HFFc6 (cell line): ENCODE measurements at regions not wholly inside any gene's neighbourhood (a gene's known extent, or its start where the extent isn't known, plus 50 kb on each side); places are given as distances from the start of the nearest gene placed in this dataset.

Experiments
- DNase-seq: peaks from one replicate; pipeline ENCODE4 v3.0.0-alpha.2; 2018
- H3K27ac Mint-ChIP-seq: 2 replicates; pipeline ENCODE4 v1.8.0; 2020; ENCODE audit warnings: mild to moderate bottlenecking, mixed read lengths
- H3K27me3 Mint-ChIP-seq: 2 replicates; pipeline ENCODE4 v1.8.0; 2021; ENCODE audit warnings: mild to moderate bottlenecking, moderate library complexity, mixed read lengths; ENCODE audit not compliant: insufficient read depth
- H3K36me3 Mint-ChIP-seq: 2 replicates; pipeline ENCODE4 v1.8.0; 2021; ENCODE audit warnings: low read depth, mixed read lengths
- H3K4me1 Mint-ChIP-seq: 2 replicates; pipeline ENCODE4 v1.8.0; 2020; ENCODE audit warnings: low read depth, mixed read lengths
- H3K4me3 Mint-ChIP-seq: 2 replicates; pipeline ENCODE4 v1.8.0; 2020; ENCODE audit warnings: mild to moderate bottlenecking, moderate library complexity, mixed read lengths
- H3K9me3 Mint-ChIP-seq: 2 replicates; pipeline ENCODE4 v1.8.0; 2020; ENCODE audit warnings: mild to moderate bottlenecking, mixed read lengths
- TF ChIP-seq, protein P1 (sequence below): fragments of 200-600 bp; sonication (generic); IDR thresholded peaks from 2 replicates; pipeline ENCODE4 v1.5.0; 2021; ENCODE audit warnings: antibody characterized with exemption, mild to moderate bottlenecking

DNA sequence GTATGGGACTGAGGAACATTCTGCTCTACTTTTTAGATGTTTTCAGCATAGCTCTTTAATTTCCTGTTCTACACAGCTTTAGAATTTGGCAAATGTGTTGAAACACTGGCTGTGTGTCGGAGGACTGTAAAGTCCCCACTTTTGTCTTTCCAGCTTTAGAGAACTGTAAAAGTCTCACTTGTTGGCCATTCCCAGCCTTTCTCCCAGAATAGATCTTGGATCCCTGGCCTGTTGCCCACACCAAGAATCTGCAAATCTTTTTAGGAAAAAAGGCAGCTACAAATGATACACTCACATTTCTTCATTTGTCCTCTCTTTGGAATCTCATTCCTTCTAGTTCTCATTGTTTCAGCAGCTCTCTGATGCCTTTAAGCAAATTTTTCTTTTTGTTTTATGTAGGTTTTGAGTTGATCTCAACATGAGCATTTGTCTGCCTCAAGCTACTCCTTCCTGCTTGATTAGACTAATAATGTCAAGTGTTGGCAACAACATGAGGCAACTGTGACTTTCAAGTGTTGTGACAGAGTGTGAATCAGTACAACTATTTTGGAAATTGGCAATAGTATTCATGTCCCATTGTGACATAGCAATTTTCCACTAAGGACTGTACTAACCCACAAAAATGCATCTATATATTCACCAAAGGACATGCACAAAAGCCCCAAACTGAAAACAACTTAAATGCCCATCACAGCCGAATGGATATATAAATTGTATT lies 610.8 kb downstream of the EPHA4 start:
- no peaks in the 10 kb centered on the region for H3K36me3 Mint-ChIP-seq
- no peak for DNase-seq
- no peak overlapping the region for H3K27ac Mint-ChIP-seq
- no peaks in the 10 kb centered on the region; the same call in 1 of the 2 replicates for H3K9me3 Mint-ChIP-seq
- no peak overlapping the region for H3K4me3 Mint-ChIP-seq
- TF ChIP-seq, protein P1, sequence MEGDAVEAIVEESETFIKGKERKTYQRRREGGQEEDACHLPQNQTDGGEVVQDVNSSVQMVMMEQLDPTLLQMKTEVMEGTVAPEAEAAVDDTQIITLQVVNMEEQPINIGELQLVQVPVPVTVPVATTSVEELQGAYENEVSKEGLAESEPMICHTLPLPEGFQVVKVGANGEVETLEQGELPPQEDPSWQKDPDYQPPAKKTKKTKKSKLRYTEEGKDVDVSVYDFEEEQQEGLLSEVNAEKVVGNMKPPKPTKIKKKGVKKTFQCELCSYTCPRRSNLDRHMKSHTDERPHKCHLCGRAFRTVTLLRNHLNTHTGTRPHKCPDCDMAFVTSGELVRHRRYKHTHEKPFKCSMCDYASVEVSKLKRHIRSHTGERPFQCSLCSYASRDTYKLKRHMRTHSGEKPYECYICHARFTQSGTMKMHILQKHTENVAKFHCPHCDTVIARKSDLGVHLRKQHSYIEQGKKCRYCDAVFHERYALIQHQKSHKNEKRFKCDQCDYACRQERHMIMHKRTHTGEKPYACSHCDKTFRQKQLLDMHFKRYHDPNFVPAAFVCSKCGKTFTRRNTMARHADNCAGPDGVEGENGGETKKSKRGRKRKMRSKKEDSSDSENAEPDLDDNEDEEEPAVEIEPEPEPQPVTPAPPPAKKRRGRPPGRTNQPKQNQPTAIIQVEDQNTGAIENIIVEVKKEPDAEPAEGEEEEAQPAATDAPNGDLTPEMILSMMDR: no peak
- H3K27me3 Mint-ChIP-seq: peaks cover 5% of the 10 kb centered on the region; the same call in 1 of the 2 replicates
- H3K4me1 Mint-ChIP-seq: peaks cover 3% of the 10 kb centered on the region; the same call in 1 of the 2 replicates

DNA sequence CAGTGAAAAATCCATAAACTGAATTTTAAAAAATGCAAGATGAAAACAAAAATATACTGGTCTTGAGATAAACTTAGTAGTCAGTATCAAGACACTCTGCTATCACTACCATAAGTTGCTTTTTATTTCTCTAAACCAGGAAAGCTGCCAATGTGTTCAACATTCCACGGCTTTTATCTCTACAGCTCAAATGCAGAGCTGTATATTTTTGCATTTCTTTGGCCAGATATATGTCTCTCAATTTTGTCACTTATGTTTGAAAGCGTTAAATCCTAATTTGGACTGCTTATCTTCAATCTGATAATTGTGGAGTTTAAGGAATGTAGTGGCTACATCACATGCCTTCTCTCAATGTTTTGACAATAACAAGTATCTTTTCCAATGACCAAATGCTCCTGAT lies 609.5 kb downstream of the EPHA4 start:
- Mint-ChIP-seq H3K27me3 (peaks cover 5% of the 10 kb centered on the region; the same call in 1 of the 2 replicates), H3K27ac (no peak overlapping the region)
- no peak for DNase-seq

DNA sequence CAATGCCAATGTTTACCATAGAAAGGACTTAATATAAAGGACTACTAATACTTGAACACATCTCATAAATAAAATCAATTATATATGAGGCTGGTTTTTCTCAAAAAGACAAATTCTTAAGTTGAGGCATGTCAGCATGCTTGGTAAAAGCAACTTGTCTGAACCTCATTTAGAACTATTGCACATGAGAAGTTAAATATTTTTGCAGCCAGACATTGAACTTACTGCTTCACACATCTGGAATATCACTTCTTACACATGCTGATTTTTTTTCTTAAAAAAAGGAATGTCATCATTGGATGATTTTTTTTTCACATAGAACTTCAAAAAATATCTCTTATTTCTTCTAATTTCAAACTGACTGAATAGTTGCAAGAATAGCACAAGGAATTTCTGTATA lies 609.0 kb downstream of the EPHA4 start:
- Mint-ChIP-seq H3K4me3 (no peak overlapping the region), H3K27ac (no peak overlapping the region), H3K27me3 (peaks cover 5% of the 10 kb centered on the region; the same call in 1 of the 2 replicates), H3K4me1 (peaks cover 11% of the 10 kb centered on the region), H3K36me3 (no peaks in the 10 kb centered on the region), H3K9me3 (no peaks in the 10 kb centered on the region; the same call in 1 of the 2 replicates)
- no peak for DNase-seq
- TF ChIP-seq, protein P1: no peak

More for the DNA sequence above, 609.5 kb downstream of the EPHA4 start:
- Mint-ChIP-seq H3K36me3 (no peaks in the 10 kb centered on the region), H3K9me3 (no peaks in the 10 kb centered on the region; the same call in 1 of the 2 replicates), H3K4me1 (peaks cover 11% of the 10 kb centered on the region), H3K4me3 (no peak overlapping the region)
- TF ChIP-seq, protein P1: no peak

DNA sequence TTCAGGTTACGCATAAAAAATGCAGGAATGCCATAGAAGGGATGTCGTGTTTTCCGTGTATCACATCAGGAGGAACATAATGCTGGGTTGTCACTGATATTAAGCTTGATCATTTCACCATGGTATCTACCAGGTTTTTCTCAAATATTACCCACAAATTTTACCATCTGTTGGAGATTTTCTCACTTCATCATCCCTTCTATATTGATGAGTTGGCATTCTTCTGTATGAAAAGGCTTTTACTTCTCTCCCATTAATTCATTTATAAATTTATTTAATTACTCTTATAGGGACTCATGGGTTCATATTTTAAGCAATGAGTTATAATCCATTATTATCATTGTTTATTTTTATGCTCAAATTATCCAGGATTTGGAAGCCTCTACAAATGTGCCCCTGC lies 608.2 kb downstream of the EPHA4 start:
- peaks cover 5% of the 10 kb centered on the region; the same call in 1 of the 2 replicates for H3K27me3 Mint-ChIP-seq
- H3K27ac Mint-ChIP-seq: no peak overlapping the region
- TF ChIP-seq, protein P1: no peak
- H3K9me3 Mint-ChIP-seq: no peaks in the 10 kb centered on the region; the same call in 1 of the 2 replicates
- DNase-seq: no peak
- no peak overlapping the region for H3K4me3 Mint-ChIP-seq
- H3K4me1 Mint-ChIP-seq: peaks cover 11% of the 10 kb centered on the region
- H3K36me3 Mint-ChIP-seq: no peaks in the 10 kb centered on the region

DNA sequence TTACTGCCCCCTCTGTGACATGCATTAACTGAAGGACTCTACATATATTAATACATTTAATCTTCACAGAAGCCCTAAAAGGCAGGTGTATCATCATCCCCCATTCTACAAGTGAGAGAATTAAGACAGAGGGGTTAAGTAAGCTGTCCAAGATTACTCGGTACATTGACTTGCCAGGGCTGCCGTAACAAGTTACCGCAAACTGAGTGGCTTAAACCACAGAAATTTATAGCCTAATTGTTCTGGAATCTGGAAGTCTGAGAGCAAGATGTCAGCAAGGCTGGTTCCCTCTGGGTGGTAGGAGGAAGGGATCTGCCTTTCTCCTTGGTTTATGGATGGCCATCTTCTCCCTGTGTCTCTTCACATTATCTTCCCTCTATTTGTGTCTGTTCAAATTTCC lies 605.5 kb downstream of the EPHA4 start:
- Mint-ChIP-seq H3K27ac (no peak overlapping the region), H3K36me3 (peaks cover 5% of the 10 kb centered on the region; the same call in 1 of the 2 replicates), H3K4me3 (no peak overlapping the region), H3K9me3 (no peaks in the 10 kb centered on the region; the same call in 1 of the 2 replicates), H3K27me3 (peaks cover 5% of the 10 kb centered on the region; the same call in 1 of the 2 replicates), H3K4me1 (peaks cover 11% of the 10 kb centered on the region)
- peak; percentile 85 for DNase-seq
- TF ChIP-seq, protein P1: no peak
